Heart left ventricle (tissue), 16 donors: ENCODE measurements at regions not wholly inside any gene's neighbourhood (a gene's known extent, or its start where the extent isn't known, plus 50 kb on each side); places are given as distances from the start of the nearest gene placed in this dataset.

ENCODE experiments used
- ATAC-seq, 4 donors: fragments of 200-7000 bp; cut with Tn5 transposase; one replicate each; pipeline ENCODE4 v1.9.1; 2020 to 2022; ENCODE audit warnings: moderate library complexity in 4 of 4, mild to moderate bottlenecking in 3 of 4, moderate number of reproducible peaks in 1 of 4
- DNase-seq, 5 donors: peaks; one replicate each; pipeline ENCODE4 v3.0.0-alpha.2; 2020
- H3K27ac ChIP-seq, 12 donors: fragments of 200-600 bp; sonication (generic) in 4 of 12; one replicate each; pipeline versions ENCODE4 v1.5.0 to v1.8.0; 2016 to 2022; ENCODE audit warnings: mild to moderate bottlenecking in 2 of 12
- H3K27me3 ChIP-seq, 9 donors: fragments of 200-600 bp; sonication (generic) in 2 of 9; one replicate each; pipeline versions ENCODE4 v1.5.1 to v1.8.0; 2016 to 2022; ENCODE audit warnings: mild to moderate bottlenecking in 3 of 9
- H3K36me3 ChIP-seq, 9 donors: fragments of 200-600 bp; sonication (generic) in 2 of 9; one replicate each; pipeline versions ENCODE4 v1.5.0 to v1.8.0; 2018 to 2022; ENCODE audit warnings: mild to moderate bottlenecking in 2 of 9
- H3K4me1 ChIP-seq, 12 donors: fragments of 200-600 bp; sonication (generic) in 4 of 12; one replicate each; pipeline versions ENCODE4 v1.5.0 to v1.8.0; 2016 to 2022; ENCODE audit warnings: mild to moderate bottlenecking in 3 of 12
- H3K4me3 ChIP-seq, 12 donors: fragments of 200-600 bp; sonication (generic) in 4 of 12; one replicate each; pipeline versions ENCODE4 v1.5.0 to v1.8.0; 2017 to 2022; ENCODE audit warnings: mild to moderate bottlenecking in 9 of 12, moderate library complexity in 4 of 12
- H3K9me3 ChIP-seq, 12 donors: fragments of 200-600 bp; sonication (generic) in 4 of 12; one replicate each; pipeline versions ENCODE4 v1.5.0 to v1.8.0; 2016 to 2022; ENCODE audit warnings: mild to moderate bottlenecking in 1 of 12
- POLR2A ChIP-seq, 2 donors: fragments of 450-650 bp; IDR thresholded peaks; one replicate each; pipeline ENCODE4 v1.6.1; 2017; ENCODE audit warnings: antibody characterized with exemption in 2 of 2, mild to moderate bottlenecking in 2 of 2, moderate library complexity in 2 of 2
- WGBS, 4 donors: extraction: QIAGEN DNeasy Blood & Tissue Kit in 2 of 4; methylation state at CpG; one replicate each; pipeline versions ENCODE4 v1.1.5 to v1.1.7; 2013 to 2018; 5-methylcytosine and 5-hydroxymethylcytosine counted together
- intact Hi-C, 10 donors: fragments of 100-400 bp; cut with DNase I; formaldehyde crosslinking; loops; one replicate each; pipeline versions ENCODE4 v1.11.1 to v1.14.2; 2022
- TF ChIP-seq, protein P1 (sequence below), 12 donors: fragments of 200-600 bp; sonication (generic) in 4 of 12; IDR thresholded peaks; one replicate each; pipeline versions ENCODE4 v1.5.0 to v1.8.0; 2018 to 2022; ENCODE audit warnings: antibody characterized with exemption in 12 of 12, mild to moderate bottlenecking in 5 of 12
- donor health status: ischemic (EF 13 %, LVEDD 7.1; RV severe dilation, severe dysfunction).
- donor health status: healthy with polysubstance abuse.
- donor health status: DM: no; HTN: yes; CAD: no.
- donor health status: DM: no; HTN: no; CAD: no.
- donor health status: ischemic (EF 25% LVEDD 6.9; RV normal size, moderate dysfunction).
- donor health status: ischemic (EF 25% LVEDD 5.7; RV mildly dilated, moderate dysfunction).
- donor health status: healthy.
- donor health status: DM: yes; HTN: yes; CAD: no.
- donor health status: ischemic (EF 35%, LVEDD 5.7; RV mildly dilated, moderate dysfunction).
- donor health status: nonischemic (EF 11% LVEDD 7.7; RV severe dilation, severe dysfunction).
- donor health status: DM: yes; HTN: yes; CAD: no.
- donor health status: PGD.
- donor health status: ischemic (EF 29% LVEDD 5.4; RV normal size, mild dysfunction).
- donor health status: nonischemic (EF 23%, LVEDD 6.1; RV moderate dilation, normal function).

DNA sequence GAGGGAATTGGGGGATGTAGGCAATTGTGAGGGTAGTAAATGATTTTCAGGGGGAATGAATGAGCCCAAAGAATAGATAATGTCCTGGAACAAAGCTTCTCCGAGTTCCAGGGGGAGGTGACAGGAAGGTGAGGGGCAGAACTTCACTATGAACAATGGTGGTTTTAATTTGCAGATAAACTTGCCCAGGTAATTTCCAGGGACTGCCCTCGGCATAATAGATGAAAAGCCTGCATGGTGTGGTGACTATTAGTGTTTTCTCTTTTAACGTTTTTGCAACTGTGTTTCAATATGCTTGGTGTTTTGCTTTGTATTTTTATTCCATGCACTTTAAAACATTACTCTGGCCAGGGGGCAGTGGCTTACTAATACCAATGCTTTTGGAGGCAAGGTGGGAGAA lies 325.2 kb upstream of the RGS6 start:
- WGBS, 4 donors, result 57 to 72% (median 68%) methylated on average over 3 of the region's 3 CpGs

DNA sequence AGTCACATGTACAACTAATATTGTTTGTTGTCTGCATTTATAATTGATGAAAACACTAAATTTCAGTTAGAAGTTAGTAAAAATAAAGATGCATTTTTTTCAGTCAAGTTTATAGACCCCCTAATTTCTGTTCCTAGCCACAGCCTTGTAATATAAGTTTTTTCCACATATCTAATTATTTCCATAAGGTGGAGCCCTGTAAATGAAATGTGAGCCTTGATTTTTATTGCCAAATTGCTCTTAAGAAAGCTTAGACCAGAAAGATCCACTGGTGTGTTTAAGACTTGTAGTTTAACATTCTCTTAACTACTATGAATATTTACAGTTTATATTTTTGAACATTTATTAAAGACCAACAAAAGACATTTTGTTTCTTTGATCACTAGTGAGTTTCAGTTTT lies 322.1 kb upstream of the RGS6 start:
- intact Hi-C loops, result no loop called here
- TF ChIP-seq POLR2A (IDR thresholded peaks at IDR 0.05), result no peak
- TF ChIP-seq, protein P1, sequence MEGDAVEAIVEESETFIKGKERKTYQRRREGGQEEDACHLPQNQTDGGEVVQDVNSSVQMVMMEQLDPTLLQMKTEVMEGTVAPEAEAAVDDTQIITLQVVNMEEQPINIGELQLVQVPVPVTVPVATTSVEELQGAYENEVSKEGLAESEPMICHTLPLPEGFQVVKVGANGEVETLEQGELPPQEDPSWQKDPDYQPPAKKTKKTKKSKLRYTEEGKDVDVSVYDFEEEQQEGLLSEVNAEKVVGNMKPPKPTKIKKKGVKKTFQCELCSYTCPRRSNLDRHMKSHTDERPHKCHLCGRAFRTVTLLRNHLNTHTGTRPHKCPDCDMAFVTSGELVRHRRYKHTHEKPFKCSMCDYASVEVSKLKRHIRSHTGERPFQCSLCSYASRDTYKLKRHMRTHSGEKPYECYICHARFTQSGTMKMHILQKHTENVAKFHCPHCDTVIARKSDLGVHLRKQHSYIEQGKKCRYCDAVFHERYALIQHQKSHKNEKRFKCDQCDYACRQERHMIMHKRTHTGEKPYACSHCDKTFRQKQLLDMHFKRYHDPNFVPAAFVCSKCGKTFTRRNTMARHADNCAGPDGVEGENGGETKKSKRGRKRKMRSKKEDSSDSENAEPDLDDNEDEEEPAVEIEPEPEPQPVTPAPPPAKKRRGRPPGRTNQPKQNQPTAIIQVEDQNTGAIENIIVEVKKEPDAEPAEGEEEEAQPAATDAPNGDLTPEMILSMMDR (IDR thresholded peaks at IDR 0.05), result no peak
- ATAC-seq, result no peak

More for the DNA sequence above, 325.2 kb upstream of the RGS6 start:
- Histone ChIP-seq H3K36me3 (no peaks in the 10 kb centered on the region), H3K27me3 (no peaks in the 10 kb centered on the region), H3K27ac (no peak overlapping the region), H3K4me3 (no peak overlapping the region), H3K4me1 (peaks cover 0 to 9% (median 0%) of the 10 kb centered on the region in 12 donors), H3K9me3 (peaks cover 0 to 19% (median 2%) of the 10 kb centered on the region in 12 donors)
- ATAC-seq (no peak), DNase-seq (no peak)
- intact Hi-C loops, result no loop called here
- no peak for TF ChIP-seq POLR2A (IDR thresholded peaks at IDR 0.05)
- TF ChIP-seq, protein P1 (IDR thresholded peaks at IDR 0.05), result no peak

DNA sequence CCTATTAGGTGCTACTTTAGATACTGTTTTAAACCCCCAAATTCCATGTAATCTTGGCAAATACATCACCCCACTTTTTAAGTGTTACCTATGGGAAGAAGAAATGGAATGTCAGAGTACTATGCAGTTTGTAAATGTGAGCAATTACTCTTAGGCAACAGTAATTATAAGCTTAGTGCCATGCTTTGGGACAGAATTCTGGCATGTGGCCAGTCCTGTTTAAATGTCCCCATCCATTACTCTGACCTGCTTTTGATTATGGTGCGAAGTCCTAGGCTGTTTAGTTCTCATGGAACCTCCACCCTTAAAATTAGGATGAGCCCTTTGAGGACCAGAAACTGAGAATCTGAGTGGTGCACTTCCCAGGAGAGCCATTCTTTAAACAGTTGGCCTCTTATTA lies 321.4 kb upstream of the RGS6 start:
- TF ChIP-seq, protein P1 (IDR thresholded peaks at IDR 0.05), result no peak
- no peak for TF ChIP-seq POLR2A (IDR thresholded peaks at IDR 0.05)
- ATAC-seq, result no peak
- Histone ChIP-seq H3K27me3 (no peaks in the 10 kb centered on the region), H3K4me3 (no peak overlapping the region), H3K36me3 (no peaks in the 10 kb centered on the region), H3K9me3 (peaks cover 0 to 1% (median 0%) of the 10 kb centered on the region in 12 donors), H3K4me1 (peaks cover 0 to 9% (median 0%) of the 10 kb centered on the region in 12 donors), H3K27ac (no peak overlapping the region)
- 79 to 91% (median 88%) methylated on average over 1 of the region's 1 CpG for WGBS, 4 donors
- no peak for DNase-seq
- intact Hi-C loops, result no loop called here

More for the DNA sequence above, 322.1 kb upstream of the RGS6 start:
- no peak overlapping the region for H3K4me3 ChIP-seq
- DNase-seq, result no peak
- no peaks in the 10 kb centered on the region for H3K36me3 ChIP-seq
- peaks cover 0 to 9% (median 0%) of the 10 kb centered on the region in 12 donors for H3K4me1 ChIP-seq
- no peaks in the 10 kb centered on the region for H3K27me3 ChIP-seq
- H3K27ac ChIP-seq, result no peak overlapping the region
- peaks cover 0 to 8% (median 0%) of the 10 kb centered on the region in 12 donors for H3K9me3 ChIP-seq

- WGBS, 4 donors, result 90 to 95% (median 93%) methylated on average over 1 of the region's 1 CpG
- TF ChIP-seq, protein P1 (IDR thresholded peaks at IDR 0.05), result no peak
- no peak for TF ChIP-seq POLR2A (IDR thresholded peaks at IDR 0.05)
- Histone ChIP-seq H3K4me3 (no peak overlapping the region), H3K36me3 (no peaks in the 10 kb centered on the region), H3K4me1 (peaks cover 0 to 4% (median 0%) of the 10 kb centered on the region in 12 donors), H3K27me3 (no peaks in the 10 kb centered on the region), H3K27ac (no peak overlapping the region), H3K9me3 (no peaks in the 10 kb centered on the region)
- ATAC-seq (no peak), DNase-seq (no peak)
- intact Hi-C loops, result no loop called here
Observed at GRCh38 chr14:71613168-71613567, 319.1 kb upstream of the RGS6 start.
